RWPE1 (cell line): ENCODE measurements at regions not wholly inside any gene's neighbourhood (a gene's known extent, or its start where the extent isn't known, plus 50 kb on each side); places are given as distances from the start of the nearest gene placed in this dataset.

Experiments
- CTCF ChIA-PET: fragments of 350-600 bp; sonication (Branson Sonifier 250); formaldehyde crosslinking; extraction: SDS; loops from one replicate; lab custom pipeline; 2021; lab: Yijun Ruan, JAX
- POLR2A ChIA-PET: fragments of 400-600 bp; formaldehyde crosslinking; extraction: SDS; loops from one replicate; lab custom pipeline; 2020; ENCODE audit warnings: antibody characterized with exemption; ENCODE audit not compliant: low non-redundant PET; lab: Yijun Ruan, JAX
- DNase-seq: peaks from one replicate; pipeline ENCODE4 v3.0.0; 2012; ENCODE audit warnings: low spot score
- H3K27ac ChIP-seq: fragments of 450-650 bp; 2 replicates; pipeline ENCODE4 v1.5.1; 2017
- CTCF ChIP-seq: fragments of 450-650 bp; conservative IDR thresholded peaks from 2 replicates; pipeline ENCODE4 v1.5.1; 2017; ENCODE audit warnings: low read depth, mild to moderate bottlenecking

GRCh38 chr13:105587786-105588185, 947.7 kb downstream of the EFNB2 start:
- ChIA-PET POLR2A (no interaction called here), CTCF (interaction anchor here (0.5 kb wide), 1 partner anchor 34 kb away, joined by 3 read pairs; no protein-coding TSS in a partner anchor)
- peak; percentile 76 for DNase-seq
- TF ChIP-seq CTCF = no peak
- H3K27ac ChIP-seq = no peak overlapping the region

DNA sequence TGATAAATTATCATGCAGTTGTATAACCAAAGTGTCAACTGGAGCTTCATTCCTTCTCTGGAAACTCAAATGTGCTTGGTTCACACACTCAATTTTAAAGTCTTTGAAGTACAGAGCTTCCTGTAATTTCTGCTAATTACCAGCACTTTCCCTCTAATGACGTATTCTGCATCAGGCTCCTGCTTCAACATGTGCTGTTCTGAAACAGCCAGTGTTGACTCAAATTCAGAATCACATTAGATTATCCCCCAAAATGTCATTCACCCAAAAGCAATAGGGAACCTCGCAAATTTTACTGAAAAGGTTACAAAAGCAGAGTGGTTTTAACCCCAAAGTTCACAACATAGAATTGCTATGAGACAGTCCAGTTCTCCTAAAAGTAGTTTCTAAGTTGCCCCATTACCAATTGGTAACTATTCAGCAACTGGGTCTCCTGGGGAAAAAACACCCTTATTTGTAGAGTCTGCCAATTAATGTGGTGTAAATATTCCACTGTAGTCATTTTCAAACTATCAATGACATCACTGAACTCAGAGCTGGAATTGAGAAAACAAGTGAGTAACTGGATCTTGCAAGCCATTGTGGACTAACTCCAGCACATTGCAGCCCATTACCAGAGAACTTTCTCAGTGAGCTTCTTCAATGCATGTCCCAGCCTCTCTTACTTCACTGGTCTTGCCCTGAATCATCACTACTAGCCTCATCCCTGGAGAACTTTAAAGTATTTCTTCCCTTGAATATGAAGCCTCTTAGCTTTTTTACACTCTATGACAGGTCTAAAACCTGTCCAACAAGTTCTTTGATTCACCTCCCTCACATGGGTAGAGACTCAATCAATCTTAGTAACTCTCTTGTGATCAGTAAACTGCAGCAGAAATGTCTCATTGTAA, 955.4 kb downstream of the EFNB2 start:
- TF ChIP-seq CTCF = no peak
- DNase-seq = peak; percentile 54
- CTCF ChIA-PET = no interaction called here
- POLR2A ChIA-PET = no interaction called here
- H3K27ac ChIP-seq = no peak overlapping the region

DNA sequence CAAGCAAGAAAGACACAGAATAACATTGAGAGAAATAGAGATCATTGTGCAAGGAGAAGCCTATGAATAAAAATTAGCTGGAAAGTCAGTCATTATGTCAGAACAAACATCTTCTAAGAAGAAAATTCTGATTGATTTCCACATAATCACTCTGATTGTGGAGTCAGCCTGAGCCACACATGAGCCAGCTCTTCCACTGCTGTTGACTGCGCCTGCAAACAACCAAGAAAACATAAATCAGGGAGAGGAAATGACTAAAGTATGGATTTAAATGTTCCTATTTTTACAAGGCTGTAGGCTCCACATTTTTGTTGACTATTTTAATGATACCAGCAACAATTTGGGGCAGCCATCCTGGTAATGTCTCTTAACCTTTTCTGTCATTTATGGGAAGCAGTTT, 962.3 kb downstream of the EFNB2 start:
- ChIA-PET CTCF (interaction anchor here (0.7 kb wide), 2 partner anchors 28 to 149 kb away, joined by 3 read pairs; no protein-coding TSS in a partner anchor), POLR2A (no interaction called here)
- TF ChIP-seq CTCF = no peak
- no peak overlapping the region for H3K27ac ChIP-seq
- no peak for DNase-seq

DNA sequence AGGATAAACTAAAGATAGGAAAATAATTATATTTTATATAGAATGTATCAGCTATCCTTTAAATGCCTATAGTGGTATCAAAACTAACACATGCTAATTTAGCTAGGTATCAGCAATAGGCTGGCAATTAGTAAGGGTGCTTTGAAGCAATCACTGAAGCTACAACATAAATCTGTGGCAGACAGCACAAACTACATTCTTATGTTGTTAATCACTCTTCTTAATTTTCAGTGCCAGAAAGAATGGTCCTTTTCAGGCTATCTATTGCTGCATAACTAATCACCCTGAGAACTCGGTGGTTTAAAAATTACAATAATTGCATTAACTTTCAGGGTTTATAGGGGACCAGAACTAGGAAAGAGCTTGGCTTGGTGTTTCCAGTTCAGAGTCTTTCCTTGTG, 963.1 kb downstream of the EFNB2 start:
- POLR2A ChIA-PET = no interaction called here
- no peak for TF ChIP-seq CTCF
- CTCF ChIA-PET = interaction anchor here (0.7 to 1.0 kb wide), 2 partner anchors 37 to 148 kb away, joined by 3 to 10 read pairs; no protein-coding TSS in a partner anchor
- peak; percentile 13 for DNase-seq
- no peak overlapping the region for H3K27ac ChIP-seq

DNA sequence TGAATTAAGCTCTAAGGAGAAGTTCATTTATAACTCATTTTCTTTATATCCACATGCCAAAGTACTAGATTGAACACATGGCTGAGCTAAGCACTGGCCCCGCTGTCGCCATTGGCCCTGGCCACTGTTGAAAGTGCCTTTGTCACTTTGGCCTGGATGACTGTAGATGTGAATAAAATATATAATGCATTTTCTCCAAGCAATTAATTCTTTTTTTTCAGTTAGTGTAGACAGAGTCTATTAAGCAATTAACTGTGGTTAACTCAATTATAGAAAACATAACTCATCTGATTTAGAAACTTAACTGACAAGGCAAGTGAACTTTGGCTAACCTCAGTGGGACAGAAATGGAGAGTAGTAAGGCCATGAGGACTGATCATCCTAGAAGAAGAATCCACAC, 965.6 kb downstream of the EFNB2 start:
- no peak overlapping the region for H3K27ac ChIP-seq
- CTCF ChIA-PET = no interaction called here
- no peak for TF ChIP-seq CTCF
- DNase-seq = no peak
- POLR2A ChIA-PET = no interaction called here

GRCh38 chr13:105567951-105568525, 967.4 kb downstream of the EFNB2 start:
- H3K27ac ChIP-seq = no peak overlapping the region
- ChIA-PET POLR2A (no interaction called here), CTCF (no interaction called here)
- no peak for DNase-seq
- no peak for TF ChIP-seq CTCF
